K562 (cell line): ENCODE measurements at regions not wholly inside any gene's neighbourhood (a gene's known extent, or its start where the extent isn't known, plus 50 kb on each side); places are given as distances from the start of the nearest gene placed in this dataset.
A peak's percentile ranks its signal among the peaks of the same experiment; 100 is the strongest.

Source experiments
- ATAC-seq: fragments of 200-7000 bp; cut with Tn5 transposase; 3 replicates; pipeline ENCODE4 v1.9.1; 2020; ENCODE audit warnings: moderate library complexity
- BruUV-seq: library from RNA; stranded (reverse); fragments of 400-500 nt; replicated peaks from 2 replicates; lab custom pipeline; 2021; lab: Mats Ljungman, UMichigan
- CTCF ChIA-PET: fragments of 300-600 bp; formaldehyde crosslinking; extraction: SDS; loops from one replicate; lab custom pipeline; 2021; ENCODE audit warnings: low intra/inter-chr PET ratio; lab: Yijun Ruan, JAX
- POLR2A ChIA-PET: fragments of 300-600, 350-650 bp; sonication (Branson Sonifier 250); formaldehyde crosslinking; extraction: SDS; loops from one replicate; lab custom pipeline; 2021; ENCODE audit warnings: antibody characterized with exemption, inconsistent platforms; lab: Yijun Ruan, JAX
- DNase-seq, 4 experiments: peaks; one replicate each; pipeline versions ENCODE4 v3.0.0 to v3.0.0-alpha.2; 2011 to 2018; ENCODE audit warnings: low spot score in 3 of 4, mixed read lengths in 3 of 4; ENCODE audit errors: extremely low read depth in 1 of 4
- FAIRE-seq: peaks from 2 replicates; lab custom pipeline; 2011; peaks lifted over from hg19 to GRCh38; lab: Jason Lieb, UNC
- H2AFZ ChIP-seq: 2 replicates; pipeline ENCODE4 v1.6.0; 2011; ENCODE audit warnings: low read depth, low read length, control low read depth, inconsistent platforms
- H3K27ac ChIP-seq: fragments of 200-600 bp; 3 replicates; pipeline ENCODE4 v1.8.0; 2011; ENCODE audit warnings: low read depth, mild to moderate bottlenecking, control low read depth, inconsistent platforms, low read length, moderate library complexity, mixed read lengths; ENCODE audit errors: extremely low read depth
- H3K27me3 ChIP-seq, 2 experiments: fragments of 300-600 bp in 1 of 2; 2 replicates in 1 of 2; 3 replicates in 1 of 2; pipeline versions ENCODE4 v1.6.0 to v1.8.0; 2011; ENCODE audit warnings: inconsistent platforms in 2 of 2, low read length in 2 of 2, mild to moderate bottlenecking in 1 of 2, mixed read lengths in 1 of 2, moderate library complexity in 1 of 2; ENCODE audit not compliant: control insufficient read depth in 2 of 2, insufficient read depth in 2 of 2
- H3K36me3 ChIP-seq: fragments of 300-600 bp; 3 replicates; pipeline ENCODE4 v1.8.0; 2011; ENCODE audit warnings: mild to moderate bottlenecking, low read length, inconsistent platforms; ENCODE audit not compliant: control insufficient read depth, insufficient read depth
- H3K4me1 ChIP-seq, 2 experiments: fragments of 200-600 bp in 1 of 2; replicated peaks in 1 of 2; 2 replicates in 1 of 2; 3 replicates in 1 of 2; pipeline versions ENCODE4 v1.5.1 to v1.8.0; 2011; ENCODE audit warnings: inconsistent platforms in 2 of 2, low read length in 2 of 2, mild to moderate bottlenecking in 1 of 2, mixed read lengths in 1 of 2, moderate library complexity in 1 of 2; ENCODE audit not compliant: control insufficient read depth in 2 of 2, insufficient read depth in 2 of 2
- H3K4me2 ChIP-seq: 2 replicates; pipeline ENCODE4 v1.6.1; 2011; ENCODE audit warnings: low read length, control low read depth, inconsistent platforms, mixed read lengths; ENCODE audit not compliant: insufficient read depth
- H3K4me3 ChIP-seq: fragments of 200-600 bp; sonication (generic), shearing (Covaris generic); 2 replicates; pipeline ENCODE4 v1.5.1; 2016; ENCODE audit warnings: control low read depth, inconsistent platforms
- H3K79me2 ChIP-seq: fragments of 200-600 bp; 3 replicates; pipeline ENCODE4 v1.8.0; 2011; ENCODE audit warnings: low read length, inconsistent platforms; ENCODE audit not compliant: control insufficient read depth, insufficient read depth
- H3K9ac ChIP-seq, 2 experiments: 2 replicates each; pipeline versions ENCODE4 v1.6.0 to v1.6.1; 2011; ENCODE audit warnings: low read depth in 2 of 2, low read length in 2 of 2, control low read depth in 1 of 2, inconsistent platforms in 1 of 2, mild to moderate bottlenecking in 1 of 2, mixed read lengths in 1 of 2; ENCODE audit not compliant: insufficient read depth in 1 of 2
- H3K9me1 ChIP-seq: one replicate; pipeline ENCODE4 v1.6.0; 2011; ENCODE audit warnings: inconsistent platforms, mild to moderate bottlenecking, low read length, moderate library complexity; ENCODE audit not compliant: control insufficient read depth, insufficient read depth
- H3K9me3 ChIP-seq: replicated peaks from 2 replicates; pipeline ENCODE4 v1.5.1; 2011; ENCODE audit warnings: low read depth, low read length, inconsistent platforms; ENCODE audit not compliant: control insufficient read depth, insufficient read depth
- H4K20me1 ChIP-seq: replicated peaks from 2 replicates; pipeline ENCODE4 v1.6.1; 2011; ENCODE audit warnings: low read length, inconsistent platforms, mixed read lengths; ENCODE audit not compliant: control insufficient read depth, insufficient read depth
- ARID4B ChIP-seq: sonication (generic); formaldehyde crosslinking; IDR thresholded peaks from 2 replicates; pipeline ENCODE4 v1.8.0; 2022; ENCODE audit warnings: mild to moderate bottlenecking, missing genetic modification reagents
- FOXK1 ChIP-seq: sonication (generic); formaldehyde crosslinking; IDR thresholded peaks from 2 replicates; pipeline ENCODE4 v1.8.0; 2022; ENCODE audit warnings: missing genetic modification reagents, mild to moderate bottlenecking, borderline replicate concordance
- ZBTB11 ChIP-seq, 3 experiments: fragments of 200-800 bp in 1 of 3; fragments of 250-450 bp in 1 of 3; fragments of 450-650 bp in 1 of 3; sonication (Bioruptor Pico) in 1 of 3; sonication (Bioruptor generic) in 1 of 3; formaldehyde crosslinking in 1 of 3; IDR thresholded peaks; 2 replicates each; pipeline versions ENCODE4 v1.6.1 to v1.8.0; 2016 to 2022; ENCODE audit warnings: mild to moderate bottlenecking in 2 of 3, missing genetic modification characterization in 2 of 3, missing compliant biosample characterization in 1 of 3, moderate library complexity in 1 of 3
- WGBS: fragments of 100-300 bp; shearing (Covaris generic); methylation state at CpG from one replicate; pipeline ENCODE4 v1.1.6; 2016; ENCODE audit warnings: low coverage, mixed read lengths; ENCODE audit not compliant: insufficient coverage; ENCODE audit errors: missing lambda C conversion rate; 5-methylcytosine and 5-hydroxymethylcytosine counted together
- in situ Hi-C: fragments of 300-500 bp; cut with MboI; formaldehyde crosslinking; loops from 4 replicates; pipeline ENCODE4 v1.15.0; 2018; ENCODE audit warnings: inconsistent platforms, mixed read lengths
- intact Hi-C: fragments of 100-400 bp; cut with micrococcal nuclease; formaldehyde crosslinking; loops from 2 replicates; pipeline ENCODE4 v1.14.2; 2022
- TF ChIP-seq, protein P1 (sequence below): fragments of 450-650 bp; conservative IDR thresholded peaks from 2 replicates; pipeline ENCODE4 v1.6.1; 2016; ENCODE audit warnings: missing genetic modification characterization, low read depth, mild to moderate bottlenecking, missing compliant biosample characterization, moderate library complexity
- TF ChIP-seq, protein P2 (sequence below): fragments of 450-650 bp; formaldehyde crosslinking; IDR thresholded peaks from 2 replicates; pipeline ENCODE4 v1.4.0; 2020; ENCODE audit warnings: mild to moderate bottlenecking, mixed read lengths

DNA sequence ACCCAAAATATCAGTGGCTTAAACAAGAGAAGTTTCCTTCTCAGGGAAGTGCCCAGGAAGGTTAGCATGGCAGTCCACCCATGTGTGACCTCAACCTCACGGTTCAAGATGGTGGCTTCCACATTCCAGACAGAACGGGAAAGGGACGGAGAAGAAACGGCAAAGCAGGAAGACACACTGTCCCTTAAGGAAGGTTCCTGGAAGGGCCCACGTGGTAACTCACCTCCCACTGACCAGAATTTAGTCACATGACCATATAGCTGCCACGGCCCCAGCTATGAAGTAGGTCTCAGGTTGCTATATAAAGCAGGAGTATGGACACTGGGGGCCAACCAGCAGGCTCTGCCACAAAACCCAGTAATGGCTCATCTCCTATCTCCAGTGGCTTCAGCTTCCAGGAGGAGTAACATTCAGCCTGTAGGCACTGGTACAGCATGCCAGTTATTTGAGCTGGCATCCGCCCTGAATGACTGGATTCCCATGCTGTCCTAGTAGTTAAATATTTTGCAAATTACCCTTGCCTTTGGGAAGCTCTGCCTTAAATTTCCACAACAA is 278.5 kb upstream of the KLF14 start:
- Histone ChIP-seq H3K36me3 (no peaks in the 10 kb centered on the region), H3K9ac (peak overlapping the region; percentile 18 to 20; a peak in 3 of 4 replicates), H3K9me3 (no peaks in the 10 kb centered on the region), H3K4me3 (no peak overlapping the region), H3K4me2 (peak overlapping the region; percentile 68), H4K20me1 (peaks cover 5% of the 10 kb centered on the region; the same call in 1 of the 2 replicates), H3K9me1 (no peaks in the 10 kb centered on the region), H3K27ac (peak overlapping the region; percentile 23; the same call in 2 of the 3 replicates), H3K4me1 (peaks cover 18 to 21% of the 10 kb centered on the region in 2 experiments), H2AFZ (peak overlapping the region; percentile 75), H3K79me2 (no peaks in the 10 kb centered on the region), H3K27me3 (no peaks in the 10 kb centered on the region)
- WGBS = 55% methylated on average over 7 of the region's 7 CpGs
- intact Hi-C loops = no loop called here
- no peak for FAIRE-seq
- TSS peak; percentile 26 for BruUV-seq
- peak; percentile 55 for ATAC-seq
- CTCF ChIA-PET = no interaction called here
- in situ Hi-C loops = no loop called here
- DNase-seq = peak; percentile 37 to 63 (median 52)
- POLR2A ChIA-PET = interaction anchor here (0.5 to 1.0 kb wide), 5 partner anchors 10 to 769 kb away, joined by 3 to 5 read pairs (median 3); no protein-coding TSS in a partner anchor
- TF ChIP-seq ZBTB11 (CRISPR knock-in tag; IDR thresholded peaks at IDR 0.05) (no peak), FOXK1 (CRISPR knock-in tag) (0 out of 2 replicates have a peak, but pooled peaks have one; percentile 72), ARID4B (CRISPR knock-in tag) (0 out of 2 replicates have a peak, but pooled peaks have one; percentile 34)
- TF ChIP-seq, protein P1, sequence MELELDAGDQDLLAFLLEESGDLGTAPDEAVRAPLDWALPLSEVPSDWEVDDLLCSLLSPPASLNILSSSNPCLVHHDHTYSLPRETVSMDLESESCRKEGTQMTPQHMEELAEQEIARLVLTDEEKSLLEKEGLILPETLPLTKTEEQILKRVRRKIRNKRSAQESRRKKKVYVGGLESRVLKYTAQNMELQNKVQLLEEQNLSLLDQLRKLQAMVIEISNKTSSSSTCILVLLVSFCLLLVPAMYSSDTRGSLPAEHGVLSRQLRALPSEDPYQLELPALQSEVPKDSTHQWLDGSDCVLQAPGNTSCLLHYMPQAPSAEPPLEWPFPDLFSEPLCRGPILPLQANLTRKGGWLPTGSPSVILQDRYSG (tag) = peak; percentile 15; the same call in 1 of the 2 replicates
- TF ChIP-seq, protein P2, sequence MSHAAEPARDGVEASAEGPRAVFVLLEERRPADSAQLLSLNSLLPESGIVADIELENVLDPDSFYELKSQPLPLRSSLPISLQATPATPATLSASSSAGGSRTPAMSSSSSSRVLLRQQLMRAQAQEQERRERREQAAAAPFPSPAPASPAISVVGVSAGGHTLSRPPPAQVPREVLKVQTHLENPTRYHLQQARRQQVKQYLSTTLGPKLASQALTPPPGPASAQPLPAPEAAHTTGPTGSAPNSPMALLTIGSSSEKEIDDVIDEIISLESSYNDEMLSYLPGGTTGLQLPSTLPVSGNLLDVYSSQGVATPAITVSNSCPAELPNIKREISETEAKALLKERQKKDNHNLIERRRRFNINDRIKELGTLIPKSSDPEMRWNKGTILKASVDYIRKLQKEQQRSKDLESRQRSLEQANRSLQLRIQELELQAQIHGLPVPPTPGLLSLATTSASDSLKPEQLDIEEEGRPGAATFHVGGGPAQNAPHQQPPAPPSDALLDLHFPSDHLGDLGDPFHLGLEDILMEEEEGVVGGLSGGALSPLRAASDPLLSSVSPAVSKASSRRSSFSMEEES (CRISPR knock-in tag) = peak; percentile 96
